ENCODE measurements at regions not wholly inside any gene's neighbourhood (a gene's known extent, or its start where the extent isn't known, plus 50 kb on each side); places are given as distances from the start of the nearest gene placed in this dataset.

GRCh38 chr6:98487612-98488011, 346.8 kb upstream of the POU3F2 start:
- DNase-seq, result no peak

- no peak for DNase-seq
These were observed 336.1 kb upstream of the POU3F2 start for GRCh38 chr6:98498144-98498775.

GRCh38 chr6:98498866-98499265, 335.5 kb upstream of the POU3F2 start:
- DNase-seq, result no peak

DNA sequence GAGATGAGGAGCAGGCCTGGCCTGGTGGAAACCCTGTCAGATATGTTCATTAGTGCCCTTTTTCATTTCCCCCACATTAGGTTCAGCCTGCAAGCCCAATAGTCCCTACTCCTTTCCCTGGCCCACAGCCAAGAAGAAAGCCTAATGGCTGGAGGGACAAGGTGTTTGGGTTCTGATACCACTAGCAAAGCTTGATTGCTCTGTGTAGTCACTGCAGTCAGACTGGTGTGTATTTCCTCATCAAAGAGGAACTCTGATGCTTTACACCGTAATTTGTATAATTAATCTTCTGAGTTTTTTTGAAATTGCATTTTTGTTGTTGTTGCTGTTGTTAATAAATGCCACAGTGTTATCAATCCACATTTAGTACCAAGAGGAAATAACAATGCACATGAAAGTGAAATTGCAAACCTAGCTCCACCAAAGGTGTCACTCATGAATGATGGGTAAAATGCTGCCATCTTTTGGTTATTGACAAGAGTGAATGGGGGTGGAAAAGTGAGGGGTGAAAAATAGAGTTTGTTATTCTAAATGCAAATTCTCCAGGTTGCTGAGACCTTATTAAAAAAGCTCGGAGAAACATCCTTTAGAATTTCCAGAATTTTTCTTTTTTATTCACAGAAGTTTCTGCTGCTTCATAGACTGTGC, 320.2 kb upstream of the POU3F2 start:
- no peak for DNase-seq

DNA sequence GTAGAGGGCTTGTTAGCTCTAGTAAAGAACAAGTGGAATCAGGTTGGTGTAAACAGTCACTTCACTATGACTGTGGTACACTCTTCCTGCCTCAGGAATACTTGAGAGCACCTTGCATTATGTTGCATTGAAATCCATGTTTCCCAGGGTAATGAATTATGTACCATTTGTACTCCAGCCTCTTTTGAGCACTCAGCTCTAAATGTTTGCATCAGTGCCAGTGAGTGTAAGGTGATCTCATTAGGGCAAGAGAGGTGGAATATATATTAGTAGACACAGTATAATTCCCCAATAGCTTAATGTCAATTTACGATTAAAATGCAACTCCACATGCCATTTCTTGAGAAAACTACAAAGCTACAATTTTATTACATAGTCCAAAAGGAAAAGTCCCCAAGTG, 319.6 kb upstream of the POU3F2 start:
- DNase-seq, result no peak

- DNase-seq, result no peak
These were observed 318.2 kb upstream of the POU3F2 start for GRCh38 chr6:98516206-98516605.

GRCh38 chr6:98516866-98517265, 317.5 kb upstream of the POU3F2 start:
- DNase-seq, result no peak

DNA sequence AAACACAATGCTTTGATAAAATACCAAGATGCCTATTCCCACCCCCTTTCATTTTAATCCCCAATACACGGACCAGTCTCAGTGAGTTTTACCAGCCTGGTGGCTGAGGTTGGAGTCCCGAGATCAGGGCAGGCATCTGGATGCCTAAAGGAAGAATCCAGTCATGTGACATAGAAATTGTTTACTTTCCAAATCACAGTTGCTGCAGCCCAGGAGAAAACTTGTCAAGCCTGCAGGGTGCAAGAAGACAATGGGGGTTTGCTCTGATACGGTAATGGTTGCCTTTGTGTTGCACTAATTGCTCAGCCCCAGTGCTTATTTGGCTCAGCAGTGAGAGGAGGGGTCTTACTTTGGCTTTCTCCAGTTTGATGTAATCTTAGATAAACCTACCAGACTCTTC, 308.5 kb upstream of the POU3F2 start:
- no peak for DNase-seq

DNA sequence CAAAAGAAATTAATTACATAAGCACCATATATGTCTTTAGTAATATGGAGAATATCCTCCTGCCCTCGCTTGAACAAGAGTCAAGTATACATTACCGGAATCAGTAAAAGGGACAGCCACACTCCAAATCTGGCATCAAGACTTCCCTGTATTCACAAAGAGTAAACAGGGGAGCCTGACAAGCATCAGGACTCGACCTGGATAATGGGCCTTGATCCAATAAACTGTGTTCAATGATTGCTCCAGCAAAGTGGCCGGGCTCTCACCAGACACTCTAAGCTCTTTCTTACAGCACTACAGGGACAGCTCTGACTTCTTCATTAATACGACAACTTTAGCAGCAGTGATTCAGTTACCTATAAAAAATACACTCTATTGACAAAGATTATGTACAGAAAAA, 307.9 kb upstream of the POU3F2 start:
- no peak for DNase-seq

DNA sequence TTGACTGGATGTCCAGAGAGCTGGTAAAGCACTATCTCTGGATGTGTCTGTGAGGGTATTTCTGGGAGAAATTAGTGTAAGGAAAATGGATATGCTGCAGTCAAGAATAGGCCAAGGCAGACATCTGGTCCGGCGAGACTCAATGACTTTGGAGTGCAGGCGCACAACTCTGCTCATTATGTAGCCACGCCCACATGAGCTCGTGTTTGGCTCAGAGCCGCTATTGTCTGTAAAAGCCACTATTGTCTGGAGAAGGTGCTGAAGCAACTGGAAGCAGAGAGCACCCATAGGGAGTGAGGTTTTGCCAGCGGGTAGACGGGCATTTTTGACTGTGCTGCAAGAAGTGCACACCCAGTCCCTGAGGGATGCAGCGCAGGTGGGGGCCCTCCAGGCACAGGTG, 305.0 kb upstream of the POU3F2 start:
- no peak for DNase-seq

DNA sequence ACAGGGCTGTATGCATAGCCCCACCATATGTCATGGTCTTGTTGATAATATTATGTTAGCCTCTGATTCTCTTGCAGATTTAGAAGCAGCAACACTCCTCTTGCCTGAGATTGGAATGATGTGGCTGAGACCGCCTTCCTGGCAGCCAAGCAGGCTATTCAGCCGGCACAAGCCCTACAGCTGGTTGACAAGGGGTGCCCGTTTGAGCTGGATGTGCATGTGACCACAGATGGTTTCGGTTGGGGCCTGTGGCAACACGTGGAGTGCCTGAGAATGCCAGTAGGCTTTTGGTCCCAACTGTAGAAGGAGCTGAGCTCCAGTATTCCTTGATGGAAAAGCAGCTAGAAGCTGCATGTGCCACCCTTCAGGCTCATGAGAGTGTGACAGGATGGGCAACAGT, 303.6 kb upstream of the POU3F2 start:
- no peak for DNase-seq

- DNase-seq, result no peak
These were observed 302.4 kb upstream of the POU3F2 start for GRCh38 chr6:98532004-98532403.

DNA sequence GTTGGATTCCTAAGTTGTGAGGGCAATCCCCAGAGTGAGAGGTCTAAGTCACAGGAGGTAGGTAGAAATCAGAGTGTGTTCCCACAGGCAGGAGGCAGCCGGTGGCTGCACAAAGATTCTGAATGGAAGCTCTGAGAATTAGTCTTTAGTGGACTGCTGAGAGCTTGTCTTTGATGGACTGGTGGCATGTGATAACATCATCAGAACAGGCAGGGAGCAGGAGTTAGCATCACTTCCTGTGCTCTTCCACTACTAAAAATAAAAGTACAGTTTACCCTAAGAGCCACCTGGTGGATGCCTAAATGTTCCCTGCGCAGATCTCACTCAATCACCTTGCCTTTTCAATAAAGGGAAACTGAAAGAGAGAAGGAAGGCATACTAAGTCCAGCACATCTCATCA, 294.6 kb upstream of the POU3F2 start:
- no peak for DNase-seq

DNA sequence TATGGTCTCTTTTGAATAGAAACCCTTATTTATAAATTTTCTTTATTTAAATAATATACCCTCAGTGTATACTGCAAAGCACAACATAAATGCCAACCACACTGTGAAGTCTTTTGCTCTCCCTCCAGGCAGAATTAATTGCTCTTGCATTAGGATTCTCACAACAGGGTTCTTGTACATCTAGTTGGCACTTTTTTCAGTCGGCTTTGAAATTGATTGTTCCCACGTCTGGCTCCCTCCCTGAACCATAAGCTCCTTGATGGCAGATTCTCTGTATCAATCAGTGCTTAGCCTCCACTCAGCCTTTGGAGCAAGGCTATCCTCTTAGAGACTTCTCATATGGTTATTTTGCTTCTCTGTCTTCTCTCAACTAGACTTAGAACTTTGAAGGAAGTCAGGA, 288.0 kb upstream of the POU3F2 start:
- no peak for DNase-seq

GRCh38 chr6:98547151-98547550, 287.2 kb upstream of the POU3F2 start:
- DNase-seq, result no peak

DNA sequence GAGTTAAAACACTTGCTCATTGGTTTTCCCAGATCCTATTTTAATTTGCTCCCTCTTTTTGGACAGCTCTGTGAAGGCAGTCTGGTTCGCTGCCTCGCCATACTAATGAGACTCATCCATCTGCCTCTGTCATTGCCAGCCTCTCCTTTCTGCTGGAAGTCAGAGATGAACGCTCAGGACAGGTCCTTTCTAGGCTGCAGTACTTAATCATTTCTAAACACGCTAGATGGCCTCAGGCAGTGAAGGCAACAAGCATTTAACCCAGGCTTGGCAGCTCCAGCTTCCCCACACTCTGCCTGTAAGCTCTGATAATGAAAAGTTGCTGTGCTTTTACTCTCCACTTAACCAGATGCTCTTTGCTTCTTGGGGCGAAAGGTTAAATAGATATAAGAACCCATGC, 286.7 kb upstream of the POU3F2 start:
- no peak for DNase-seq

- no peak for DNase-seq
These were observed 286.1 kb upstream of the POU3F2 start for GRCh38 chr6:98548301-98548700.

- no peak for DNase-seq
These were observed 274.0 kb upstream of the POU3F2 start for GRCh38 chr6:98560418-98560817.

- no peak for DNase-seq
These were observed 273.5 kb upstream of the POU3F2 start for GRCh38 chr6:98560841-98561240.

DNA sequence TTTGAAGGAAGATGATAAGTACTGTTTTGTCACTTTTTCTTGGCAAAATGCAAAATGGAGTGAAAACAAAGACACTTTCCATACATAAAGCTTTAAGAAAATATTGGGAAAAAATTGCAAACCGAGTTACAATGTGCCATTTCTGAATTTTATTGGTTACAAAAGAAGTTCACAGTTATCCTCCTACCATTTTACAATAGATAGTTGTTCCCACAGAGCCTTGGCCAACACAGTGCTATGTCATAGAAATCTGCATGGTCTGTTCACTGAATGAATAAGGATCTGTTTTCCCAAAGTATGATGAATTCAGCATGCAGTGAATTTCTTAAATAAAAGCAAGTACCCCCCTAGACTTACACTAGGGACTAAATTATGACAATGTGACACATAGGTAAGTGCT, 268.2 kb upstream of the POU3F2 start:
- no peak for DNase-seq

GRCh38 chr6:98572579-98572978, 261.8 kb upstream of the POU3F2 start:
- DNase-seq, result no peak

DNA sequence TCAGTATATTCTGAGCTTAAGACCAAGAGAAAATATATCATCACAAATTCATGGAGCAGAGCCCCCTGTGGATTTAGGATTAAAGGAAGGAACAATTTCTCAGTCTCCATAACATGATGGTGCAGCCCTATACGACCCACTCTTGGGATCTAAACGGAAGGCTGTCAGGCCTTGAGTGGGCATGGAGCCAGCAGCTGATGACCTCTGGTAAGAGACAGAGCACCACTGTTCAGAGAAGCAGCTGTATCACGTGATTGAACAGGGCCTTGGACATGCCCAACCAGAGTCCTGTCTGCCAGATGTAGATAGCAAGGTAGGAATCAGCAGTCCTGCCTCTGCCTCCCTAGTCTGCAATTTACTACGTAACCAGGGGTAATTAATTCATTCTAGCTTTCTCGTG, 259.4 kb upstream of the POU3F2 start:
- DNase-seq, result no peak

DNA sequence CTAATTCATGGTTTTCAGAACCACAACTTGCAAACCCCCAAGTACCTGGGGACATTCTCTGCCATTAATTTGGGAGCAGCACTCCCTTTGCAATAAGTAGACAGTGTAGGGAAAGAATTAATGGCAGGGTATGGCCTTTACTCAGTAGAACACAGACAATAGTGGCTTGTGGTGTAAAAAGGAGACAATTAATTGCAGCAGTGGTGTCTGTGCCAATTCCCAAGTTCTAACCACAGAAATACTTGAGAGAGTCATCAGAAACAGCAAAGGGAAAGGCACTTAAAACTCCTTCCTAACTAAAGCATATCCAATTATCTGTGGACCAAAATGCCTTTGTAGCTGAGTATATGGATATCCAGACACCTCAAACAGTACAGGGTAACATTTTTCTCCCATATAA, 257.6 kb upstream of the POU3F2 start:
- DNase-seq, result no peak

GRCh38 chr6:98578016-98578415, 256.4 kb upstream of the POU3F2 start:
- DNase-seq, result no peak

DNA sequence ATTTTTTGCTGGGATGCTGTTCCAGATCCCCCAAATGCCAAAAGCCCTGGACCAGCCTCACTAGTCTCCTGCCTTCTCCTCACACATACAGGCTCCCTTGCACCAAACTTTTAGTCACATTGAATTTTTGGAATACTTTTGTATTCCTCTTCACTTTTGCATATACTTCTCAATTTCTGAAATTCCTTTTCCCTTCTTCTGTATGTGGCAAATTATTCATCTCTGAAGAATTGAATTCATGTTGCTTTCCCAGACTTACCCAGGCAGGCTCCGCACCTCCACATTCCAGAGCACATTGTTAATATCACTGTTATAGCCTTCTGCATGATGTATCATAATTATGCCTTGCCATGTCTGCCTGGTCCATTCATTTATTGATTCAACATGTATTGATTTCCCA, 255.3 kb upstream of the POU3F2 start:
- DNase-seq, result no peak
